ENCODE measurements at regions not wholly inside any gene's neighbourhood (a gene's known extent, or its start where the extent isn't known, plus 50 kb on each side); places are given as distances from the start of the nearest gene placed in this dataset.

DNA sequence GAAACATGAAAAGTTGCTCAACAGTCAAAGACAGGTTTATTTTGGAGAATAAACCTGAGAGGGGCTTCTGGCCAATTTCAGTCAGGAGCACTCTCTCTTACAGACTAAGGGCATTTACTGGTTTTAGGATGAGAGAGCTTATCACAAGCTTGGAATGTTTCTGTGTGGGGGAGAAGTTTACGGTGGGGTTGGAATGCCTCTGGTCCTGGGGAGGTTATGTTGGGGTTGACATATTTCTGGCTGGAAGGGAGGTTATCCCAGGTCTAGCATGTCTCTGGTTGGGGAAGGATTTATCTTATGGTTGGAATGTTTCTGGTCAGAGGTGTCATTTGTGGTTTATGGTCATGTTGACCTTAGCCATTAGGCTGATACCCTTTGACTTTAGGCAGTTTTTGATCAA, 1867.3 kb downstream of the EFNA5 start:
- no peak for DNase-seq (ENCODE audit: low read depth)
- in situ Hi-C loops (cut with HindIII; ENCODE audit: low sequenced_read_pairs): no loop called here
- TF ChIP-seq, protein P1, sequence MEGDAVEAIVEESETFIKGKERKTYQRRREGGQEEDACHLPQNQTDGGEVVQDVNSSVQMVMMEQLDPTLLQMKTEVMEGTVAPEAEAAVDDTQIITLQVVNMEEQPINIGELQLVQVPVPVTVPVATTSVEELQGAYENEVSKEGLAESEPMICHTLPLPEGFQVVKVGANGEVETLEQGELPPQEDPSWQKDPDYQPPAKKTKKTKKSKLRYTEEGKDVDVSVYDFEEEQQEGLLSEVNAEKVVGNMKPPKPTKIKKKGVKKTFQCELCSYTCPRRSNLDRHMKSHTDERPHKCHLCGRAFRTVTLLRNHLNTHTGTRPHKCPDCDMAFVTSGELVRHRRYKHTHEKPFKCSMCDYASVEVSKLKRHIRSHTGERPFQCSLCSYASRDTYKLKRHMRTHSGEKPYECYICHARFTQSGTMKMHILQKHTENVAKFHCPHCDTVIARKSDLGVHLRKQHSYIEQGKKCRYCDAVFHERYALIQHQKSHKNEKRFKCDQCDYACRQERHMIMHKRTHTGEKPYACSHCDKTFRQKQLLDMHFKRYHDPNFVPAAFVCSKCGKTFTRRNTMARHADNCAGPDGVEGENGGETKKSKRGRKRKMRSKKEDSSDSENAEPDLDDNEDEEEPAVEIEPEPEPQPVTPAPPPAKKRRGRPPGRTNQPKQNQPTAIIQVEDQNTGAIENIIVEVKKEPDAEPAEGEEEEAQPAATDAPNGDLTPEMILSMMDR (IDR thresholded peaks at IDR 0.05; ENCODE audit: low read depth, low read length, missing control alignments): no peak
- no peak overlapping the region for H3K4me3 ChIP-seq (ENCODE audit: low read depth, low read length)

DNA sequence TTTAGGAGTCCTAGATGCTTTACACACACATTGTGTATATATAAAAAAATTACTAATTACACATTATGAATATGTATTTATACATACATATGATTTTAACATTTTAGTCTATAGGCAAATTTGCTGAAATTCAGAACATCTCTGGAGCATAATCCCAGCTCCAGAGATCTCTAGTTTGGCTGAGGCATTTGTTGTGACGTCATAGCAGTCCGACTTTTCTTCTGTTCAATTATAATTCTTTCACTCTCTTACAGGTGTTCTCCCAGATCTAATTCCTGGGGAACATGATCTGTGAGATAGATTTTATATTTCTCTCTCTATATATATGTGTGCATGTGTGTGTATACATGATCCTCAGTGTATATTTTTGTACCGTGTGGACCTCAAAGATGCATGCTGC, 1876.2 kb downstream of the EFNA5 start:
- in situ Hi-C loops (cut with HindIII; ENCODE audit: low sequenced_read_pairs): no loop called here
- TF ChIP-seq, protein P1 (IDR thresholded peaks at IDR 0.05; ENCODE audit: low read depth, low read length, missing control alignments): no peak
- no peak overlapping the region for H3K4me3 ChIP-seq (ENCODE audit: low read depth, low read length)
- no peak for DNase-seq (ENCODE audit: low read depth)

DNA sequence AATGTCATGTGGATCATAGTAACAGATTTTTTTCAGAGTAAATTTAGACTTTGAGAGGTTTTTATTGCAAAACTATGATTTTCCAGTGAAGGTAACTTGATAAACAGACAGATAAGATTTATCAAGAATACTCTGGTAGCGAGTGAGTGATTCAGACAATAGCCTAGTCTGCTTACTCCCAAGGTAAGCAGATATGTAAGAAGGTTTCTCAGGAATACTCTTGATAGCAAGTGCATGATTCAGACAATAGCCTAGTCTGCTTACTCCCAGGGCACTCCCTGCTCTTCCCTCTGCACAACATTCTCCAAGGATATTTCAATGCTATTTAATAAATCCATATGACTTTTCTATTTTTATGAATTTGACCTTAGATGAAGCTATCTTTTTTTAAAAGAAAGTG, 1881.5 kb downstream of the EFNA5 start:
- TF ChIP-seq, protein P1 (IDR thresholded peaks at IDR 0.05; ENCODE audit: low read depth, low read length, missing control alignments): no peak
- DNase-seq (ENCODE audit: low read depth): no peak
- no peak overlapping the region for H3K4me3 ChIP-seq (ENCODE audit: low read depth, low read length)
- in situ Hi-C loops (cut with HindIII; ENCODE audit: low sequenced_read_pairs): no loop called here

DNA sequence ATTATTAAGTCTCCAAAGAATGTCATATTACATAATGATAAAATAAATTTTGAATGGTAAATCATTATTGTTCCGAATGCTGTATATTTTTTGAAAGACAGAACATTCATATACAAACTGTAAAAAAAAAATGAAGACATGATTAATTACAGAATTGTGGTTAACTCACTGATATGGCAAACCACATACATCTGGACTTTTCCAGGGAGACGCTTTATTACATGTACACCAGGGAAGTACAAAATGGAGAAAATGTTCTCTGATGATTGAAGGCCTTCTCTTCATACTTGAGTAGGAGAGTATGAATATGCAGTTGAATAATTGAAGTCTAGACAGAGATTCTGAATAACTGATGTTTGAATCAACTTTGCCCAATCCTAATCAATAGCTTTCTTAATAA, 1886.9 kb downstream of the EFNA5 start:
- in situ Hi-C loops (cut with HindIII; ENCODE audit: low sequenced_read_pairs): no loop called here
- DNase-seq (ENCODE audit: low read depth): no peak
- H3K4me3 ChIP-seq (ENCODE audit: low read depth, low read length): no peak overlapping the region
- TF ChIP-seq, protein P1 (IDR thresholded peaks at IDR 0.05; ENCODE audit: low read depth, low read length, missing control alignments): no peak

DNA sequence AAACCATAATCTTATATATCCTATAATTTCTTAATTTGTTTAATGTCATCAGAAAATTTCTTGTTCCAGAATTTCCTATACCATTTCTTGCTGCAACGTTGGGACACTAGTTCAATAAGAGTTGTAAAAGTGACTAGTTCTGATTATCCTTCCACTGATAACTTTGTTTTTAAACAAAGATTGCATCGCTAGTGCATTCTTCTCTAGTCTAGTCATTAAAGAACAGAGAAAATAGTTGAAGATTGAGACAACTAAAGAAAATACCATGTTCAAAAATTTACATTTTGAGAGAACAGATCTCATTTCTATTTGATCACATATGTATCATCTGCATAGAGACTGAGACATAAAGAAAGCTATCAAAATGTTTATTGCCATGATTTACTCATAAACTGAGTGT, 1888.2 kb downstream of the EFNA5 start:
- in situ Hi-C loops (cut with HindIII; ENCODE audit: low sequenced_read_pairs): no loop called here
- H3K4me3 ChIP-seq (ENCODE audit: low read depth, low read length): no peak overlapping the region
- no peak for DNase-seq (ENCODE audit: low read depth)
- TF ChIP-seq, protein P1 (IDR thresholded peaks at IDR 0.05; ENCODE audit: low read depth, low read length, missing control alignments): no peak

DNA sequence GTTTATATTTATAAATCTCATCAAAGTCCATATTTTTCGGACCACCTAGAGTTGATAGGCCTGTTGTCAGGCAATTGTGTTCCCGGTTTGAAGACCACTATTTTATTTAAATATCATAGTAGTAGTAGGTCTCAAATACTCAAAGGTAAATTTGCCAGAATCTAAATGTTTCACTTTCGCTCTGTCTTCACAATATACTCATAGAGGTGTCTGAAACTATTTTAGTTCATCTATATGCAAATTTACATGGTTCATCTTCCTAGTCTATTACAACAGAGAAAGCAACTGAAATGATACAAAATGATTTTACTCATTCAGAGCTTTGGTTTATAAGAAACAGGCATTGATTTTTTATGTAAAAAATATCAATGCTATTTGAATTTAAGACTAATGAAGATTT, 1897.5 kb downstream of the EFNA5 start:
- TF ChIP-seq, protein P1 (IDR thresholded peaks at IDR 0.05; ENCODE audit: low read depth, low read length, missing control alignments): no peak
- in situ Hi-C loops (cut with HindIII; ENCODE audit: low sequenced_read_pairs): no loop called here
- H3K4me3 ChIP-seq (ENCODE audit: low read depth, low read length): no peak overlapping the region
- no peak for DNase-seq (ENCODE audit: low read depth)

DNA sequence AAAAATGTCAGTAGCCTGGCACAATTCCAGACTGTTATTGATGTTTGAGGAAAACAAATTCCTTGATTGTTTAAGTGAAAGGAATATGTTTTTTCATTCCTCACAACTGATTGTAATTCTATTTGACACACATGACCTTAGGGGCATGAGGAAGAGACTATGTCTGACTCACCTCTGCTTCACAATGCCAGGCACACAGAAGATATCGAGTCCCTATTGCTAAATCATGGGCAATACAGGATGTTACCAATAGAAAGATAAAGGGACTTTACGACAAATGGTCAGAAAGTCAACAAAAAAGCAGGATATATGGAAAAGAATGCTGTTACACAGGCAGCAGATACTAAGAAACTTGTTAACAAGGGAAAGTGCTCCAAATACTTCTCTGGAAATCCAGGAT, 1903.5 kb downstream of the EFNA5 start:
- in situ Hi-C loops (cut with HindIII; ENCODE audit: low sequenced_read_pairs): no loop called here
- H3K4me3 ChIP-seq (ENCODE audit: low read depth, low read length): no peak overlapping the region
- TF ChIP-seq, protein P1 (IDR thresholded peaks at IDR 0.05; ENCODE audit: low read depth, low read length, missing control alignments): no peak
- DNase-seq (ENCODE audit: low read depth): no peak
